H9 (cell line): ENCODE measurements at regions not wholly inside any gene's neighbourhood (a gene's known extent, or its start where the extent isn't known, plus 50 kb on each side); places are given as distances from the start of the nearest gene placed in this dataset.

ENCODE experiments used
- DNase-seq: peaks from one replicate; pipeline ENCODE4 v3.0.0-alpha.2; 2017
- H2AFZ ChIP-seq: one replicate; pipeline ENCODE4 v1.6.1; 2013; ENCODE audit warnings: mild to moderate bottlenecking, low read length, control low read depth, moderate library complexity
- H2AK5ac ChIP-seq: 2 replicates; pipeline ENCODE4 v1.6.1; 2013; ENCODE audit warnings: low read length, control low read depth, mixed read lengths; ENCODE audit not compliant: insufficient read length
- H2BK120ac ChIP-seq: one replicate; pipeline ENCODE4 v1.6.1; 2013; ENCODE audit warnings: low read depth, mild to moderate bottlenecking, low read length, control low read depth, inconsistent platforms; ENCODE audit not compliant: poor library complexity, severe bottlenecking
- H2BK12ac ChIP-seq: 2 replicates; pipeline ENCODE4 v1.6.1; 2013; ENCODE audit warnings: low read length, control low read depth, mixed read lengths, low read depth; ENCODE audit not compliant: insufficient read length
- H2BK15ac ChIP-seq: 2 replicates; pipeline ENCODE4 v1.6.1; 2013; ENCODE audit warnings: low read depth, low read length, control low read depth
- H2BK20ac ChIP-seq: one replicate; pipeline ENCODE4 v1.6.1; 2013; ENCODE audit warnings: low read depth, mild to moderate bottlenecking, low read length, control low read depth, inconsistent platforms; ENCODE audit not compliant: poor library complexity, severe bottlenecking
- H2BK5ac ChIP-seq: 2 replicates; pipeline ENCODE4 v1.6.1; 2013; ENCODE audit warnings: low read length, control low read depth, mixed read lengths; ENCODE audit not compliant: insufficient read length
- H3K14ac ChIP-seq: 2 replicates; pipeline ENCODE4 v1.6.1; 2013; ENCODE audit warnings: low read length, control low read depth; ENCODE audit not compliant: insufficient read depth
- H3K18ac ChIP-seq: 2 replicates; pipeline ENCODE4 v1.6.1; 2013; ENCODE audit warnings: low read depth, mild to moderate bottlenecking, mixed read lengths, low read length, control low read depth; ENCODE audit not compliant: insufficient read length
- H3K23ac ChIP-seq: 2 replicates; pipeline ENCODE4 v1.6.1; 2013; ENCODE audit warnings: low read length, control low read depth, mixed read lengths, low read depth; ENCODE audit not compliant: insufficient read length
- H3K23me2 ChIP-seq: 2 replicates; pipeline ENCODE4 v1.6.1; 2013; ENCODE audit warnings: low read depth, mild to moderate bottlenecking, mixed read lengths, low read length, control low read depth; ENCODE audit not compliant: insufficient read length, poor library complexity, severe bottlenecking
- H3K27ac ChIP-seq: 2 replicates; pipeline ENCODE4 v1.5.1; 2013; ENCODE audit warnings: low read length, control low read depth, mixed read lengths, low read depth; ENCODE audit not compliant: insufficient read length
- H3K27me3 ChIP-seq: 2 replicates; pipeline ENCODE4 v1.6.1; 2013; ENCODE audit warnings: low read length, control low read depth, inconsistent platforms; ENCODE audit not compliant: insufficient read depth
- H3K4ac ChIP-seq: 2 replicates; pipeline ENCODE4 v1.6.1; 2013; ENCODE audit warnings: low read depth, mild to moderate bottlenecking, control low read depth, inconsistent platforms, low read length, moderate library complexity
- H3K4me1 ChIP-seq: 2 replicates; pipeline ENCODE4 v1.6.1; 2013; ENCODE audit warnings: low read length, control low read depth, inconsistent platforms; ENCODE audit not compliant: insufficient read depth
- H3K4me2 ChIP-seq: 2 replicates; pipeline ENCODE4 v1.6.1; 2013; ENCODE audit warnings: low read length, control low read depth, mixed read lengths; ENCODE audit not compliant: insufficient read length, insufficient read depth
- H3K56ac ChIP-seq: 2 replicates; pipeline ENCODE4 v1.6.1; 2013; ENCODE audit warnings: low read depth, mild to moderate bottlenecking, mixed read lengths, low read length, control low read depth; ENCODE audit not compliant: insufficient read length
- H3K79me1 ChIP-seq: 2 replicates; pipeline ENCODE4 v1.6.1; 2013; ENCODE audit warnings: low read depth, mild to moderate bottlenecking, moderate library complexity, low read length, control low read depth, inconsistent platforms; ENCODE audit not compliant: insufficient read depth, poor library complexity, severe bottlenecking
- H3K79me2 ChIP-seq: 2 replicates; pipeline ENCODE4 v1.6.1; 2013; ENCODE audit warnings: low read length, control low read depth, inconsistent platforms; ENCODE audit not compliant: insufficient read depth
- H3K9ac ChIP-seq: 2 replicates; pipeline ENCODE4 v1.6.1; 2013; ENCODE audit warnings: low read length, control low read depth, mixed read lengths; ENCODE audit not compliant: insufficient read length; ENCODE audit errors: extremely low read depth
- H3K9me3 ChIP-seq: one replicate; pipeline ENCODE4 v1.6.1; 2013; ENCODE audit warnings: low read depth, low read length, inconsistent platforms; ENCODE audit not compliant: control insufficient read depth
- H3T11ph ChIP-seq: one replicate; pipeline ENCODE4 v1.6.1; 2013; ENCODE audit warnings: mild to moderate bottlenecking, low read length, control low read depth, inconsistent platforms
- H4K20me1 ChIP-seq: one replicate; pipeline ENCODE4 v1.6.1; 2013; ENCODE audit not compliant: control insufficient read depth, insufficient read length, insufficient read depth
- H4K5ac ChIP-seq: 2 replicates; pipeline ENCODE4 v1.6.1; 2013; ENCODE audit warnings: low read depth, mild to moderate bottlenecking, mixed read lengths, low read length, control low read depth; ENCODE audit not compliant: insufficient read length
- H4K8ac ChIP-seq: replicated peaks from 2 replicates; pipeline ENCODE4 v1.6.1; 2013; ENCODE audit warnings: low read length, control low read depth, mixed read lengths, low read depth; ENCODE audit not compliant: insufficient read length
- H4K91ac ChIP-seq: 2 replicates; pipeline ENCODE4 v1.6.1; 2013; ENCODE audit warnings: low read depth, mild to moderate bottlenecking, moderate library complexity, mixed read lengths, low read length, control low read depth; ENCODE audit not compliant: insufficient read length
- H3K27ac Mint-ChIP-seq, 3 experiments: 2 replicates in 2 of 3; 3 replicates in 1 of 3; pipeline ENCODE4 v1.8.0; 2020 to 2021; ENCODE audit warnings: mixed read lengths in 3 of 3, mild to moderate bottlenecking in 1 of 3, moderate library complexity in 1 of 3
- H3K27me3 Mint-ChIP-seq: 2 replicates; pipeline ENCODE4 v1.8.0; 2021; ENCODE audit warnings: low read depth, mild to moderate bottlenecking, moderate library complexity, mixed read lengths
- H3K36me3 Mint-ChIP-seq, 3 experiments: 2 replicates in 2 of 3; 3 replicates in 1 of 3; pipeline ENCODE4 v1.8.0; 2020 to 2021; ENCODE audit warnings: low read depth in 3 of 3, mixed read lengths in 3 of 3; ENCODE audit not compliant: insufficient read depth in 1 of 3
- H3K4me1 Mint-ChIP-seq, 2 experiments: 2 replicates each; pipeline ENCODE4 v1.8.0; 2020; ENCODE audit warnings: mixed read lengths in 2 of 2
- H3K4me3 Mint-ChIP-seq, 2 experiments: 2 replicates in 1 of 2; 3 replicates in 1 of 2; pipeline ENCODE4 v1.8.0; 2020 to 2021; ENCODE audit warnings: mild to moderate bottlenecking in 2 of 2, mixed read lengths in 2 of 2, moderate library complexity in 1 of 2
- H3K9me3 Mint-ChIP-seq, 2 experiments: 2 replicates in 1 of 2; 3 replicates in 1 of 2; pipeline ENCODE4 v1.8.0; 2020; ENCODE audit warnings: mild to moderate bottlenecking in 2 of 2, mixed read lengths in 2 of 2, moderate library complexity in 1 of 2
- WGBS: extraction: QIAGEN DNeasy Blood & Tissue Kit; methylation state at CpG from one replicate; pipeline ENCODE4 v1.1.7; 2013; ENCODE audit warnings: missing lambda C conversion rate, low lambda C conversion rate, mixed read lengths; ENCODE audit not compliant: insufficient read length; ENCODE audit errors: extremely low coverage; 5-methylcytosine and 5-hydroxymethylcytosine counted together
- TF ChIP-seq, protein P1 (sequence below): fragments of 200-600 bp; sonication (generic); conservative IDR thresholded peaks from 3 replicates; pipeline ENCODE4 v1.8.0; 2021; ENCODE audit warnings: antibody characterized with exemption, mild to moderate bottlenecking

DNA sequence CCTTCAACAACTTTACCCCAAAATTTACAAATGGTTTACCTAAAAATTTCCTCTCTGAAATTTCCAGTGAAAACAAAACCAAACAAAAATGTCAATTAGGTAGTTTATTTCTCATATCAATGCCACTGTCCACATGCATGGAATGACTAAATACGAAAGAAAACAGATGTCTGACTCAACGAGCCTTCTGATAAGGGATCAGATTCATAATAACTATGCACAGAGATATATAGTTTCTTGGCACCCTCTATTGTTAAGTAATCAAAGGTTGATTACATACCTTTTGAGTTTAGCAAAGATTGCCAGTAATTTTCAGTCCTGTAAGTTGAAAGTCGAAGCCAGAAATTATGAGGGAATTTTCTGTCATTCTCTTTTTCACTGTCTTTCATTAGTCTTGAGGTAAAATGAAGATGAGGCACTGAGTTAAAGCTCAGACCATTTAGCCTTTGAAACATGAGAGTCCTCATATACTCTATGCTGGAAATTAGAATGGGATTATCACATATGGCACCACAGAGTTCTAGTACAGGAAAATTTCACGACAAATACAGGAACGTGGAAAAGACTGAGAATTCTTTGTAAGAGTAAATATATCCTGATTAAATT is 519.1 kb upstream of the ANKRD30A start:
- Histone ChIP-seq H3K23ac (no peak overlapping the region), H2AK5ac (no peak overlapping the region)
- TF ChIP-seq, protein P1, sequence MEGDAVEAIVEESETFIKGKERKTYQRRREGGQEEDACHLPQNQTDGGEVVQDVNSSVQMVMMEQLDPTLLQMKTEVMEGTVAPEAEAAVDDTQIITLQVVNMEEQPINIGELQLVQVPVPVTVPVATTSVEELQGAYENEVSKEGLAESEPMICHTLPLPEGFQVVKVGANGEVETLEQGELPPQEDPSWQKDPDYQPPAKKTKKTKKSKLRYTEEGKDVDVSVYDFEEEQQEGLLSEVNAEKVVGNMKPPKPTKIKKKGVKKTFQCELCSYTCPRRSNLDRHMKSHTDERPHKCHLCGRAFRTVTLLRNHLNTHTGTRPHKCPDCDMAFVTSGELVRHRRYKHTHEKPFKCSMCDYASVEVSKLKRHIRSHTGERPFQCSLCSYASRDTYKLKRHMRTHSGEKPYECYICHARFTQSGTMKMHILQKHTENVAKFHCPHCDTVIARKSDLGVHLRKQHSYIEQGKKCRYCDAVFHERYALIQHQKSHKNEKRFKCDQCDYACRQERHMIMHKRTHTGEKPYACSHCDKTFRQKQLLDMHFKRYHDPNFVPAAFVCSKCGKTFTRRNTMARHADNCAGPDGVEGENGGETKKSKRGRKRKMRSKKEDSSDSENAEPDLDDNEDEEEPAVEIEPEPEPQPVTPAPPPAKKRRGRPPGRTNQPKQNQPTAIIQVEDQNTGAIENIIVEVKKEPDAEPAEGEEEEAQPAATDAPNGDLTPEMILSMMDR, result no peak

More for the DNA sequence above, 519.1 kb upstream of the ANKRD30A start:
- no peak overlapping the region for H3K4me2 ChIP-seq
- no peak overlapping the region for H3K9ac ChIP-seq
- no peak overlapping the region for H2BK12ac ChIP-seq
- no peak overlapping the region for H3K4ac ChIP-seq
- H3K4me1 ChIP-seq, result no peaks in the 10 kb centered on the region
- H3K27ac ChIP-seq, result no peak overlapping the region
- H3K4me1 Mint-ChIP-seq, result peaks cover 3% of the 10 kb centered on the region in 2 experiments; a peak in 2 of 4 replicates
- H4K91ac ChIP-seq, result no peak overlapping the region
- no peaks in the 10 kb centered on the region for H3K36me3 Mint-ChIP-seq
- H3K79me1 ChIP-seq, result no peaks in the 10 kb centered on the region
- H2BK15ac ChIP-seq, result no peak overlapping the region
- no peaks in the 10 kb centered on the region for H4K20me1 ChIP-seq
- H2BK5ac ChIP-seq, result no peak overlapping the region
- no peak overlapping the region for H3K56ac ChIP-seq
- H3K9me3 Mint-ChIP-seq, result no peaks in the 10 kb centered on the region
- H3T11ph ChIP-seq, result no peak overlapping the region
- H3K79me2 ChIP-seq, result no peaks in the 10 kb centered on the region
- no peak for DNase-seq
- no peaks in the 10 kb centered on the region for H3K9me3 ChIP-seq
- no peak overlapping the region for H3K27ac Mint-ChIP-seq
- WGBS, result no CpG with 5 or more reads among the region's 5 CpGs
- no peak overlapping the region for H3K18ac ChIP-seq
- no peaks in the 10 kb centered on the region for H3K23me2 ChIP-seq
- no peak overlapping the region for H2BK20ac ChIP-seq
- no peak overlapping the region for H4K8ac ChIP-seq
- no peaks in the 10 kb centered on the region for H3K27me3 ChIP-seq
- H3K14ac ChIP-seq, result no peak overlapping the region
- no peak overlapping the region for H2BK120ac ChIP-seq
- no peaks in the 10 kb centered on the region for H3K27me3 Mint-ChIP-seq
- H3K4me3 Mint-ChIP-seq, result no peak overlapping the region
- no peak overlapping the region for H4K5ac ChIP-seq
- H2AFZ ChIP-seq, result no peak overlapping the region
